Fibroblast of skin of left quadriceps (primary cell): ENCODE measurements at regions not wholly inside any gene's neighbourhood (a gene's known extent, or its start where the extent isn't known, plus 50 kb on each side); places are given as distances from the start of the nearest gene placed in this dataset.
"Not testable (repeated sequence)": the region's sequence is repeated elsewhere in the genome, so short reads cannot be mapped to it uniquely, and the experiment has no call there.

Experiments used
- DNase-seq, 2 experiments: peaks; one replicate each; pipeline ENCODE4 v3.0.0-alpha.2; 2013; ENCODE audit warnings: low read depth in 2 of 2

GRCh38 chr10:44564790-44565189 lies 179.9 kb upstream of the CXCL12 start:
- no peak for DNase-seq

DNA sequence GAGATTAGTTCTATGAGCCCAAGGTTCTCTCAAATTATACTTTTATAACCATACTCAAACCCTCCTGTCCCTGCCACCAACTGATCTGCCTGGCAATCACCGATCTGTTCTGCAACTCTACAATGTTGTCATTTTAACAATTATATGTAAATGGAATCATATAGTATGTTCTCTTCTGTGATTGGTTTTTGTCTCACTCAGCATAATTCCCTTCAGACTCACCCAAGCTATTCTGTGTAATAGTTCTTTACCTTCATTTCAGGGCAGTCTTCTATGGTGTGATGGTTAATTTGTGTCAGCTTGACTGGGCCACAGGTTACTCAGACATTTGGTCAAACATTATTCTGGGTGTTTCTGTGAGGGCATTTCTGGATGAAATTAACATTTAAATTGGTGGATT lies 181.9 kb upstream of the CXCL12 start:
- DNase-seq: no peak

DNA sequence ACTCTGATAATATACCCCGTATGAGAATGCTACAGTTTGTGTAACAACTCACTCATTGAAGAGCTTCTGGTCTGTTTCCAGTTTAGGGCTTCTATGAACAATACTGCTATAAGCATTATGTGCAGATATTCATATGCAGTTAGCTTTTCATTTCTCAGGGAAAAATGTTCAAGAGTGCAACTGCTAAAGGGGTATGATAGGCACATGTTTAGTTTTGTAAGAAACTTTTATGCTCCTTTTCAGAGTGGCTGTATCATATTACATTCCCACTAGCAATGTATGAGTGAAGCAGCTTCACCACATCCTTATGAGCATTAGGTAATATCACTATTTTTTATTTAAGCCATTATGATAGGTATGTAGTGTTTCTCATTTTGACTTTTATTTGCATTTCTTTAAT lies 182.6 kb upstream of the CXCL12 start:
- DNase-seq: peak; percentile 48 to 63

GRCh38 chr10:44569193-44570091 lies 184.5 kb upstream of the CXCL12 start:
- peak; percentile 81 to 85 for DNase-seq

- no peak for DNase-seq
Observed at GRCh38 chr10:44571701-44572100, 186.8 kb upstream of the CXCL12 start.

GRCh38 chr10:44572146-44572545 lies 187.2 kb upstream of the CXCL12 start:
- DNase-seq: no peak

DNA sequence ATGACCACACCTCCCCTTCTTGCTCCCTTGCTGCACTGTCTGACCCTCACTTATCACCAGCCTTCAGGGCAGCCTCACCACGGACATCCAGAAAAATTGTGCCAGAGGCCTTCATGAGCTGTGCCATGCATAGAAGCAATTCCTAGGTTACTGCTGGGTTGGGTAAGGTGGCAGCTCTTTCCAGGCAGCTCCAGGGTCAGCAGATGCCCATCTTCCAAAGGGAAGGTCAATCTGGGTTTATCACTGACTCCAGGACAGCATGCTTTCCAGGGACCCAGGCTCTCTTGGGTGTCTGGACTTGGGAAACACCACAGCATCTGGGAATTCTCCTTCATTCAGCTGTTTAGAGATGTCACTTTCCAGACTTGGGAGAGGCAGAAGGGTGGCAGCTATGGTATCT lies 188.9 kb upstream of the CXCL12 start:
- no peak for DNase-seq

DNA sequence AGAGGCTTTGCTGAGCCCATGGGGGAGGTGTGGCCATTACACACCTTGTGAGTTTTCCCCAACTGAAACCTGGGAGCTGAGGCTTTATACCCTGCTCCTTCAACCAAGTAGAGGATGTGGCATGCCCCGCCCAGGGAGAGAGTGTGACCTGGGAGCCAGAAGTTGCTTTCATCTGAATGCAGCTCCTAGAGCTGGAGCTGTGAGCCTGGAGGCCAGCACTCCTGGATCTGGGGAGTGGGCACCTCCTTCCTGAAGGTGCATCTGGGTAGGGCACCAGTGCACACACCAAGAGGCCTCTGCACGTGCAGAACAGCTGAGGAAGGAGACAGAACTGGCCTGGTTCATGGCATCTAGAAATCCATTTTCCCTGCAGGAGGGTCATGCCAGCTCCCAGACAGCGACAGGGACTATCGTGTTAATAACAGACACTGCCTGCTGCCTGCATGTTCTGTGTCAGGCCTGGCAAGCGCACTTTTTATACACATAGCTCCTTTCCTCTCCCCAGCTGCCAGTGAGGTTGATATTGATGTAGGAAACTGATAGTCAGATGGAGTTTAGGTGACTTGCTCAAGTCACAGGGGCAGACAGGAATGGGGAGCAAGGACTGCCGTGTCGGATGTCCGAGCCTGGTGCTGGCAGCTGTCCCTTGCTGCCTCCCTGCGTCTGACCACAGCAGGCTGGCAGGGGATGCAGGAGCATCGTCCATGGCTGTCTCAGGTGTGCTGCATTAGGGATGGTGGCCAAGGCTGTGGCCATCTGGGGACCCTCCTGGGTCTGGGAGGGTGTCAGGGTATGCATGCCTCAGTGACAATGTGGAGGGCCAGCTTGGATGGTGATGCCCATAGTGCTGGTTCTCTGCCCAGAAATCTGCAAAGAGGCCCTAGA lies 189.9 kb upstream of the CXCL12 start:
- no peak for DNase-seq

GRCh38 chr10:44575601-44576380 lies 190.9 kb upstream of the CXCL12 start:
- no peak for DNase-seq

GRCh38 chr10:44576702-44577191 lies 191.8 kb upstream of the CXCL12 start:
- no peak for DNase-seq

DNA sequence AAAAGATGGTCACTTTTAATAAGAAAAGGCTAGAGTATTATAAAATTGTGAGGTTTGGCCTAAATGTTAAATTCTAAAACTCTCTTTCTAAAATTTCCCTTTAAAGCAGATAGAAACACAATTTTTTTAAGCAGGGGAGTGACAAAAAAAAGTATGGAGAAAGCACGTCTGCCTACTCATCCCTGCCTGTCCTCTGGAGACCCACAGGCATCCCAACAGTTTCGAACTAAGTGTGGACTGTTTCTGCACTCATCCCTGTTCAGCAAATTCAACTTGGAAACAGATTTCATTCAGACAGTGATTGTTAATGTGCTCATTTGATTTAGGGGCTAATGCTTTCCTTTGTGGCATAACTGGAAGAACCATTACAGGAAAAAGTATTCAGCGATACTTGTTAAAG lies 192.6 kb upstream of the CXCL12 start:
- DNase-seq: no peak

DNA sequence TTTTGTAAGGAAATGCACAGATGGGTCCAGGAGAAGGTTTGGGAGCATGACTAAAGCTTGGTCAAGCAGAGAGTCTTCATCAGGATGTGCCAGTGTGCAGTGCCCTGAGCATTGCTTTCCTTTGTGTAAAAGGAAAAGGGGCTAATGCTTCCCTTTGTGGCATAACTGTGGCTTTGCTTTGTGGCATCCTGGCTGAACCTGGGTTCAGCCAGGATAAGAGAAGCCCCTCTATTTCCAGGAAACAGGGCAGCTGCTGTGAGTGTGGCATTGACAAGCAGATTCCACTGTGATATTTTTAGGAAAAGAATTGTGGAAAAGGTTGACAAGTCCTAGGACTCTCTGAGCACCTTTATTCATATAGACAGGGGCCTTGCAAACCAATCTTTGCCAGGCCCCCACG lies 193.4 kb upstream of the CXCL12 start:
- DNase-seq: no peak

GRCh38 chr10:44578963-44579362 lies 194.1 kb upstream of the CXCL12 start:
- DNase-seq: not testable (repeated sequence)

- DNase-seq: no peak
Observed at GRCh38 chr10:44581996-44582395, 197.1 kb upstream of the CXCL12 start.

- no peak for DNase-seq
Observed at GRCh38 chr10:44587488-44588318, 202.8 kb upstream of the CXCL12 start.

DNA sequence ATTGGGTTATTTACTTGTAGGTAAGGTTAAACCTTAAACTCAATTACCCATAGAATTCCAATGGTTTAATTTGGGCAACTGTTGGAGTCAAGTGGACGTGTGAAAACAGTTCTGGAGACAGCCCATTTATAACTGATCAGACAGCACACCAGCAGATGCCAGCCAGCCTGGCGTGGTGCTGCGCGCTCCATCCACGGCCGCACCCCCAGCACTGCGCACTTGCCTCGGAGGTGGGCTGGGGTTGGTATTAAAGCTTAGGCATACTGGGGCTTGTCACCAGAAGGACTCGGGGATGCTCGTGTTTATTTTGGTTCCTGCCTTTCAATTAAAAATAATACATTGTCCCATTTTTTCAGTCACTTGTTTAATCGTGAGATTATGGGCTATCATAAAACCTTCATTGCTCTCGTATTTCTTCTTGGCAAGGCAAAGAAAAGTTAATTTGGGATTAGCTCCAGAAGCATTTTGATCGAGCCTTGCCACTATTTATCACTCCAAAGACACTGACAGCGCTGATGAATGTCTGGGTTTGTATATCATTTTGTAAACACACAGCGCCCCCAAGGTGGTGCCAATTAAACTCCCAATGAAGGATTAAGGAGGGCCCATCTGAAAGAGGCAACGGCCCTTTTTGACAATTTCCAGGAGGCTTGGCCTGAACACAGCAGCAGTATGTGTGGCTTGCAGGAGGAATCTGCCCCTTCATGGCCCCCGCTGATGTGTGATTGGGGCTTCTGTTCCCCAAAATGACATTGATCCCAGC lies 204.5 kb upstream of the CXCL12 start:
- no peak for DNase-seq

DNA sequence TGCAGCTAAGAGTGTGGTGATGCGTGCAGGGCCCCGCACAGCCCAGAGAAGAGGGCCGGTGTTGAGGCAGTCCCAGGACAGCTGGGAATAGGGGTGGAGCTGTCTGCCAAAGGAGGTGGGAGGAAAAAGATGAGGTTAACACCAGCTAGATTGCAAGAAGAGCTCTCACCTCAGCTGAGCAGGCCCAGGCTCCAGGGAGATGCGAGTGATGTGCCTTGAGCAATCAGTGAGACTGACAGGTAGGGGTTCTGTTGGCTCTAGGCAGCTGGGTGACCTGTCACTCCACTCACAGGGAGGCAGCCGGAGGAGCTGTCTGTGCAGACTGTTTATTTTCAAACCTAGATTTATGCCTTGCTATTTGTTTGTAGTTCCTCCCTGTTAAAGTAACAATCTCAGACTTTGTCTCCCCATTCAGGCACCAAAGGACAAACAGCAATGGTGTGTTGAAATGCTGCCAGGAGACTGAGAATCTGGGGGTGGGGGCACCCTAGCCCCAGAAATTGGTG lies 205.1 kb upstream of the CXCL12 start:
- DNase-seq: no peak

GRCh38 chr10:44591911-44592310 lies 207.0 kb upstream of the CXCL12 start:
- no peak for DNase-seq

DNA sequence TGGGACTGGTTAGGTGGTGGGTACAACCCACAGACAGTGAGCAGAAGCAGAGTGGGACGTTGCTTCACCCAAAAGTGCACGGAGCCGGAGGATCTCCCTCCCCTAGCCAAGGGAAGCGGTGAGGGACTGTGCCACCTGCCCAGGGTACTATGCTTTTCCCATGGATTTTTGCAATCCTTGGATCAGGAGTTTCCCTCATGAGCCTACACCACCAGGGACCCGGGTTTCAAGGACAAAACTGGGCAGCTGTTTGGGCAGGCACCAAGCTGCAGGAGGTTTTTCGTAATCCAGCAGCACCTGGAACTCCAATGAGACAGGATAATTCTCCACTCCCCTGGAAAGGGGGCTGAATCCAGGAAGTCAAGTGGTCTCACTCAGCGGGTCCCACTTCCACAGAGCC lies 209.1 kb upstream of the CXCL12 start:
- no peak for DNase-seq

GRCh38 chr10:44607116-44607515 lies 222.2 kb upstream of the CXCL12 start:
- no peak for DNase-seq
